ENCODE measurements at regions not wholly inside any gene's neighbourhood (a gene's known extent, or its start where the extent isn't known, plus 50 kb on each side); places are given as distances from the start of the nearest gene placed in this dataset.

DNA sequence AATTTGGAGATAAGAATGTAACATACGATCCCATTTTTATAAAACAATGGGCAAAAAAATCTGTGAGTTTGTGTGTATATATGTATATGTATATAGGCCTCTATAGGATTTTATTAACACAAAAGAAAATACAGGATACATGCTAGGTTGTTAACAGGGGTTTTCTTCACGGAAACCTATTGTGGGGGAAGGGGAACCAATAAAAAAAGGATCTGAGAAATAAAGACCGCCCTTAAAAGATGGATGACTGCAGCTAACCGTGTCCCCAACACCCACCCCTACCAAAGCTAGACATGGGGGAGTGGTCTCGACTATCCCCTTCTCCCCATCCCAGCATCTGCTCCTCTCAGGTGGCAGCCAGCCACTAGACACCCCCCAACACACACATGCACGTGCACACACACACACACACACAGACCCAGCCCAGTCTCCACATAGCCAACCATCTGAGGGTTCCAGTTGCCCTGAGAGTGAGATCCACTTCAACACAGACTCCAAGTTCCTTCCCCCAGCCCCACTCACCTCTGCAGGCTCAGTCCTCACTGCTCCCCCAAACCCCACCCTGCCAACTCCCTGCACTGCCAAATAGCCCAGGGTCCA, 132.9 kb downstream of the TPRA1 start:
- TF ChIP-seq JUNB (IDR thresholded peaks at IDR 0.05), result no peak
- TF ChIP-seq, protein P1, sequence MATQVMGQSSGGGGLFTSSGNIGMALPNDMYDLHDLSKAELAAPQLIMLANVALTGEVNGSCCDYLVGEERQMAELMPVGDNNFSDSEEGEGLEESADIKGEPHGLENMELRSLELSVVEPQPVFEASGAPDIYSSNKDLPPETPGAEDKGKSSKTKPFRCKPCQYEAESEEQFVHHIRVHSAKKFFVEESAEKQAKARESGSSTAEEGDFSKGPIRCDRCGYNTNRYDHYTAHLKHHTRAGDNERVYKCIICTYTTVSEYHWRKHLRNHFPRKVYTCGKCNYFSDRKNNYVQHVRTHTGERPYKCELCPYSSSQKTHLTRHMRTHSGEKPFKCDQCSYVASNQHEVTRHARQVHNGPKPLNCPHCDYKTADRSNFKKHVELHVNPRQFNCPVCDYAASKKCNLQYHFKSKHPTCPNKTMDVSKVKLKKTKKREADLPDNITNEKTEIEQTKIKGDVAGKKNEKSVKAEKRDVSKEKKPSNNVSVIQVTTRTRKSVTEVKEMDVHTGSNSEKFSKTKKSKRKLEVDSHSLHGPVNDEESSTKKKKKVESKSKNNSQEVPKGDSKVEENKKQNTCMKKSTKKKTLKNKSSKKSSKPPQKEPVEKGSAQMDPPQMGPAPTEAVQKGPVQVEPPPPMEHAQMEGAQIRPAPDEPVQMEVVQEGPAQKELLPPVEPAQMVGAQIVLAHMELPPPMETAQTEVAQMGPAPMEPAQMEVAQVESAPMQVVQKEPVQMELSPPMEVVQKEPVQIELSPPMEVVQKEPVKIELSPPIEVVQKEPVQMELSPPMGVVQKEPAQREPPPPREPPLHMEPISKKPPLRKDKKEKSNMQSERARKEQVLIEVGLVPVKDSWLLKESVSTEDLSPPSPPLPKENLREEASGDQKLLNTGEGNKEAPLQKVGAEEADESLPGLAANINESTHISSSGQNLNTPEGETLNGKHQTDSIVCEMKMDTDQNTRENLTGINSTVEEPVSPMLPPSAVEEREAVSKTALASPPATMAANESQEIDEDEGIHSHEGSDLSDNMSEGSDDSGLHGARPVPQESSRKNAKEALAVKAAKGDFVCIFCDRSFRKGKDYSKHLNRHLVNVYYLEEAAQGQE (IDR thresholded peaks at IDR 0.05), result no peak
- TF ChIP-seq, protein P2, sequence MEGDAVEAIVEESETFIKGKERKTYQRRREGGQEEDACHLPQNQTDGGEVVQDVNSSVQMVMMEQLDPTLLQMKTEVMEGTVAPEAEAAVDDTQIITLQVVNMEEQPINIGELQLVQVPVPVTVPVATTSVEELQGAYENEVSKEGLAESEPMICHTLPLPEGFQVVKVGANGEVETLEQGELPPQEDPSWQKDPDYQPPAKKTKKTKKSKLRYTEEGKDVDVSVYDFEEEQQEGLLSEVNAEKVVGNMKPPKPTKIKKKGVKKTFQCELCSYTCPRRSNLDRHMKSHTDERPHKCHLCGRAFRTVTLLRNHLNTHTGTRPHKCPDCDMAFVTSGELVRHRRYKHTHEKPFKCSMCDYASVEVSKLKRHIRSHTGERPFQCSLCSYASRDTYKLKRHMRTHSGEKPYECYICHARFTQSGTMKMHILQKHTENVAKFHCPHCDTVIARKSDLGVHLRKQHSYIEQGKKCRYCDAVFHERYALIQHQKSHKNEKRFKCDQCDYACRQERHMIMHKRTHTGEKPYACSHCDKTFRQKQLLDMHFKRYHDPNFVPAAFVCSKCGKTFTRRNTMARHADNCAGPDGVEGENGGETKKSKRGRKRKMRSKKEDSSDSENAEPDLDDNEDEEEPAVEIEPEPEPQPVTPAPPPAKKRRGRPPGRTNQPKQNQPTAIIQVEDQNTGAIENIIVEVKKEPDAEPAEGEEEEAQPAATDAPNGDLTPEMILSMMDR (IDR thresholded peaks at IDR 0.05), result no peak
- TF ChIP-seq GATA3 (IDR thresholded peaks at IDR 0.05; ENCODE audit: borderline replicate concordance), result no peak
- no peak for TF ChIP-seq RFX5 (IDR thresholded peaks at IDR 0.05)
- no peak for TF ChIP-seq EP300 (IDR thresholded peaks at IDR 0.05)
- TF ChIP-seq RAD21 (conservative IDR thresholded peaks at IDR 0.05 in 1 of 2, IDR thresholded peaks at IDR 0.05 in 1 of 2), result no peak
- TF ChIP-seq, protein P3, sequence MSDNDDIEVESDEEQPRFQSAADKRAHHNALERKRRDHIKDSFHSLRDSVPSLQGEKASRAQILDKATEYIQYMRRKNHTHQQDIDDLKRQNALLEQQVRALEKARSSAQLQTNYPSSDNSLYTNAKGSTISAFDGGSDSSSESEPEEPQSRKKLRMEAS (IDR thresholded peaks at IDR 0.05), result no peak
- no peak for TF ChIP-seq MAZ (IDR thresholded peaks at IDR 0.05; ENCODE audit: borderline replicate concordance, low read depth, low read length)
